Endothelial cell of umbilical vein (primary cell): ENCODE measurements at regions not wholly inside any gene's neighbourhood (a gene's known extent, or its start where the extent isn't known, plus 50 kb on each side); places are given as distances from the start of the nearest gene placed in this dataset.

Source experiments
- BruUV-seq: library from RNA; stranded (reverse); fragments of 400-500 nt; replicated peaks from 2 replicates; lab custom pipeline; 2021; lab: Mats Ljungman, UMichigan
- CTCF ChIA-PET: fragments of 300-600, 350-600 bp; sonication (Branson Sonifier 250); formaldehyde crosslinking; loops from one replicate; lab custom pipeline; 2021; ENCODE audit warnings: antibody characterized with exemption, inconsistent platforms; lab: Charles Lee
- POLR2A ChIA-PET: fragments of 300-600, 350-600 bp; sonication (Branson Sonifier 250); formaldehyde crosslinking; loops from one replicate; lab custom pipeline; 2021; ENCODE audit warnings: antibody characterized with exemption, inconsistent platforms; lab: Charles Lee
- DNase-seq: peaks from one replicate; pipeline ENCODE4 v3.0.0-alpha.2; 2011; ENCODE audit warnings: low read depth, low spot score
- FAIRE-seq: peaks from 2 replicates; lab custom pipeline; 2011; peaks lifted over from hg19 to GRCh38; lab: Jason Lieb, UNC
- H2AFZ ChIP-seq: 2 replicates; pipeline ENCODE4 v1.6.0; 2012; ENCODE audit warnings: low read depth, low read length, control low read depth, inconsistent platforms
- H3K27ac ChIP-seq: 2 replicates; pipeline ENCODE4 v1.5.1; 2011; ENCODE audit warnings: low read depth, mild to moderate bottlenecking, control low read depth, low read length, moderate library complexity; ENCODE audit not compliant: insufficient read depth
- H3K27me3 ChIP-seq, 2 experiments: 2 replicates each; pipeline versions ENCODE4 v1.6.0 to v1.6.1; 2011; ENCODE audit warnings: low read length in 2 of 2, mixed read lengths in 1 of 2; ENCODE audit not compliant: control insufficient read depth in 2 of 2, insufficient read depth in 2 of 2
- H3K36me3 ChIP-seq, 2 experiments: 2 replicates in 1 of 2; 3 replicates in 1 of 2; pipeline ENCODE4 v1.5.1; 2011; ENCODE audit warnings: low read length in 2 of 2, mild to moderate bottlenecking in 1 of 2, moderate library complexity in 1 of 2; ENCODE audit not compliant: control insufficient read depth in 2 of 2, insufficient read depth in 2 of 2; ENCODE audit errors: extremely low read depth in 1 of 2
- H3K4me1 ChIP-seq: 3 replicates; pipeline ENCODE4 v1.5.1; 2011; ENCODE audit warnings: mild to moderate bottlenecking, low read length; ENCODE audit not compliant: control insufficient read depth, insufficient read depth; ENCODE audit errors: extremely low read depth
- H3K4me2 ChIP-seq: 2 replicates; pipeline ENCODE4 v1.6.1; 2011; ENCODE audit warnings: low read length, control low read depth, mixed read lengths; ENCODE audit not compliant: insufficient read depth
- H3K4me3 ChIP-seq, 3 experiments: fragments of 200-600 bp in 1 of 3; sonication (generic), shearing (Covaris generic) in 1 of 3; replicated peaks in 1 of 3; 2 replicates each; pipeline ENCODE4 v1.5.1; 2011 to 2016; ENCODE audit warnings: control low read depth in 3 of 3, low read length in 3 of 3, mild to moderate bottlenecking in 2 of 3, inconsistent platforms in 1 of 3, low read depth in 1 of 3, moderate library complexity in 1 of 3; ENCODE audit not compliant: insufficient read depth in 1 of 3
- H3K79me2 ChIP-seq: 2 replicates; pipeline ENCODE4 v1.6.0; 2012; ENCODE audit warnings: low read length, inconsistent platforms; ENCODE audit not compliant: control insufficient read depth, insufficient read depth
- H3K9ac ChIP-seq: replicated peaks from 2 replicates; pipeline ENCODE3; 2011; ENCODE audit warnings: low read length, control low read depth; ENCODE audit not compliant: insufficient read depth; ENCODE audit errors: extremely low read depth
- H3K9me1 ChIP-seq: replicated peaks from 3 replicates; pipeline ENCODE4 v1.6.0; 2011; ENCODE audit warnings: mild to moderate bottlenecking, low read length; ENCODE audit not compliant: control insufficient read depth, insufficient read depth; ENCODE audit errors: extremely low read depth
- H3K9me3 ChIP-seq: replicated peaks from 2 replicates; pipeline ENCODE4 v1.5.1; 2012; ENCODE audit warnings: low read length, inconsistent platforms; ENCODE audit not compliant: control insufficient read depth, insufficient read depth
- H4K20me1 ChIP-seq: replicated peaks from 2 replicates; pipeline ENCODE3; 2011; ENCODE audit warnings: mild to moderate bottlenecking, low read length; ENCODE audit not compliant: control insufficient read depth, insufficient read depth; ENCODE audit errors: extremely low read depth
- EZH2 ChIP-seq: IDR thresholded peaks from 2 replicates; pipeline ENCODE4 v1.6.1; 2012; ENCODE audit warnings: borderline replicate concordance, low read depth, mild to moderate bottlenecking, moderate library complexity, low read length, inconsistent platforms; ENCODE audit not compliant: severe bottlenecking
- GATA2 ChIP-seq: IDR thresholded peaks from 2 replicates; pipeline ENCODE4 v1.7.0; 2011; ENCODE audit warnings: low read depth, mild to moderate bottlenecking, moderate library complexity, mixed read lengths, low read length; ENCODE audit not compliant: insufficient read length, insufficient read depth
- JUN ChIP-seq: IDR thresholded peaks from 2 replicates; pipeline ENCODE4 v1.6.1; 2011; ENCODE audit warnings: borderline replicate concordance, low read depth; ENCODE audit not compliant: insufficient read length, insufficient read depth
- MAX ChIP-seq: IDR thresholded peaks from 2 replicates; pipeline ENCODE4 v1.6.1; 2011; ENCODE audit not compliant: insufficient read depth, insufficient read length
- POLR2AphosphoS5 ChIP-seq: IDR thresholded peaks from 2 replicates; pipeline ENCODE4 v1.6.1; 2012; ENCODE audit warnings: low read depth, mild to moderate bottlenecking, control low read depth, low read length, moderate library complexity; ENCODE audit not compliant: insufficient read depth
- dilution Hi-C: fragments of 300-500 bp; cut with MboI; formaldehyde crosslinking; loops from one replicate; pipeline ENCODE4 v1.15.0; 2019; ENCODE audit warnings: low sequenced_read_pairs; ENCODE audit not compliant: extremely low pct_ligation_motif_present
- intact Hi-C: fragments of 100-400 bp; cut with micrococcal nuclease; formaldehyde crosslinking; loops from one replicate; pipeline ENCODE4 v1.10.0; 2022
- TF ChIP-seq, protein P1 (sequence below), 2 donors: IDR thresholded peaks; 1 replicate in 1 of 2; 2 replicates in 1 of 2; pipeline ENCODE4 v1.5.1; 2011; ENCODE audit warnings: low read length in 2 of 2, mild to moderate bottlenecking in 2 of 2, moderate library complexity in 2 of 2, control low read depth in 1 of 2, inconsistent platforms in 1 of 2, low read depth in 1 of 2; ENCODE audit not compliant: insufficient read depth in 1 of 2; ENCODE audit errors: extremely low read depth in 1 of 2

DNA sequence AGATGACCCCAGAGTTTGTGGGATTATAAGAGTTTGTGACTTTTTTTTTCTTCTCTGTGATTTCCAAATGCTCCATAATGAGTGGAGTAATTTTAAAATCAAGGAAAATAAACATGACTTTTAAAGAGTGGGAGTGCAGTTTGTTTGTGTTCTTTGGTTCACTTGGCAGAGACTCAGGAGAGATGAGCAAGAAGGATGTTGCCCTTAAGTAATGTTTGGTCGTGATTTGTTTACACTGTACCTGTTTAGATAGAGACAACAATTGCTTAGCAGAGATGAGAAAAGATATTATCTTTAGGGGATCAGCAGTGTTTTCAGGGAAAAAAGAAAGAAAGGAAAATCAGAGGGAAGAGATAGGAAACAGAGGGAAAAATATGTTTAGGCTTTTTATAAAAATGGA, 170.8 kb downstream of the ADSS2 start:
- Histone ChIP-seq H3K36me3 (no peaks in the 10 kb centered on the region), H4K20me1 (no peaks in the 10 kb centered on the region), H3K9ac (no peak overlapping the region), H3K4me1 (no peaks in the 10 kb centered on the region), H3K4me2 (no peak overlapping the region), H3K9me3 (no peaks in the 10 kb centered on the region), H3K79me2 (no peaks in the 10 kb centered on the region), H3K9me1 (no peaks in the 10 kb centered on the region), H3K27me3 (no peaks in the 10 kb centered on the region), H3K4me3 (no peak overlapping the region), H3K27ac (no peak overlapping the region), H2AFZ (no peak overlapping the region)
- no TSS peak for BruUV-seq
- intact Hi-C loops (no loop called here), dilution Hi-C loops (no loop called here)
- ChIA-PET CTCF (interaction anchor here (1.2 to 1.4 kb wide), 2 partner anchors 19 to 134 kb away, joined by 4 to 5 read pairs; no protein-coding TSS in a partner anchor), POLR2A (no interaction called here)
- TF ChIP-seq EZH2 (no peak), POLR2AphosphoS5 (no peak), GATA2 (no peak), MAX (no peak), JUN (no peak)
- FAIRE-seq (no peak), DNase-seq (peak; percentile 17)

DNA sequence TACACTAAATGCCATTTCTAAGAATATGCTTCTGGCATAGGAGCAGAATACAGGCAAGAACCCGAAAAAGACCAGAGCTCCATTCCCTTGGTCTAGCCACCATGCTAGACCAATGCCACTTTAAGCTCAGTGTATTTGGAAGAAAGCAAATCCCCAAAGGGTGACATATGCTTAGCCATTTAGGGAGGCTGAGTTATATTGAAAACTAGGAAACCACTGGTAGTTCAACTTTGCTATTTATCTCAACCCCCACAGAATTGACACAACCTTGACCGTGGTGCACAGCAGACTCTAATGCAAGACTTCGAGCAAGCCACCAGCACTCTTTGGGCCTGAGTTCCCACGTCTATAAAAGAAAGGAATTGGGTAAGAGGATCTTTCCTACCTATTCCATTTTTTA, 167.9 kb downstream of the ADSS2 start:
- Histone ChIP-seq H3K36me3 (no peaks in the 10 kb centered on the region), H3K27ac (no peak overlapping the region), H3K27me3 (no peaks in the 10 kb centered on the region), H3K79me2 (no peaks in the 10 kb centered on the region), H4K20me1 (no peaks in the 10 kb centered on the region), H3K4me3 (no peak overlapping the region), H3K4me1 (no peaks in the 10 kb centered on the region), H3K4me2 (no peak overlapping the region), H3K9me3 (no peaks in the 10 kb centered on the region), H3K9me1 (no peaks in the 10 kb centered on the region), H3K9ac (no peak overlapping the region), H2AFZ (no peak overlapping the region)
- POLR2A ChIA-PET: no interaction called here
- TF ChIP-seq JUN (no peak), POLR2AphosphoS5 (no peak), GATA2 (no peak)
- TF ChIP-seq, protein P1, sequence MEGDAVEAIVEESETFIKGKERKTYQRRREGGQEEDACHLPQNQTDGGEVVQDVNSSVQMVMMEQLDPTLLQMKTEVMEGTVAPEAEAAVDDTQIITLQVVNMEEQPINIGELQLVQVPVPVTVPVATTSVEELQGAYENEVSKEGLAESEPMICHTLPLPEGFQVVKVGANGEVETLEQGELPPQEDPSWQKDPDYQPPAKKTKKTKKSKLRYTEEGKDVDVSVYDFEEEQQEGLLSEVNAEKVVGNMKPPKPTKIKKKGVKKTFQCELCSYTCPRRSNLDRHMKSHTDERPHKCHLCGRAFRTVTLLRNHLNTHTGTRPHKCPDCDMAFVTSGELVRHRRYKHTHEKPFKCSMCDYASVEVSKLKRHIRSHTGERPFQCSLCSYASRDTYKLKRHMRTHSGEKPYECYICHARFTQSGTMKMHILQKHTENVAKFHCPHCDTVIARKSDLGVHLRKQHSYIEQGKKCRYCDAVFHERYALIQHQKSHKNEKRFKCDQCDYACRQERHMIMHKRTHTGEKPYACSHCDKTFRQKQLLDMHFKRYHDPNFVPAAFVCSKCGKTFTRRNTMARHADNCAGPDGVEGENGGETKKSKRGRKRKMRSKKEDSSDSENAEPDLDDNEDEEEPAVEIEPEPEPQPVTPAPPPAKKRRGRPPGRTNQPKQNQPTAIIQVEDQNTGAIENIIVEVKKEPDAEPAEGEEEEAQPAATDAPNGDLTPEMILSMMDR (IDR thresholded peaks at IDR 0.05; ENCODE audit: extremely low read depth in 1 of 2, insufficient read depth in 1 of 2, low read depth in 1 of 2, low read length in 2 of 2): no peak
- dilution Hi-C loops (no loop called here), intact Hi-C loops (no loop called here)
- DNase-seq: no peak
- CTCF ChIA-PET: interaction anchor here (2.5 kb wide), 1 partner anchor 16 kb away, joined by 10 read pairs; no protein-coding TSS in a partner anchor
- no peak for FAIRE-seq
- BruUV-seq: no TSS peak
